GM12878 (cell line): ENCODE measurements at regions not wholly inside any gene's neighbourhood (a gene's known extent, or its start where the extent isn't known, plus 50 kb on each side); places are given as distances from the start of the nearest gene placed in this dataset.
A peak's percentile ranks its signal among the peaks of the same experiment; 100 is the strongest.

Experiments used
- ATAC-seq: fragments of 200-7000 bp; cut with Tn5 transposase; 3 replicates; pipeline ENCODE4 v1.9.1; 2020; ENCODE audit warnings: mild to moderate bottlenecking, moderate library complexity
- BruUV-seq: library from RNA; stranded (reverse); fragments of 400-500 nt; replicated peaks from 2 replicates; lab custom pipeline; 2021; lab: Mats Ljungman, UMichigan
- CTCF ChIA-PET: fragments of 300-600 bp; sonication (Branson Sonifier 250); formaldehyde crosslinking; extraction: SDS; loops from one replicate; lab custom pipeline; 2021; ENCODE audit warnings: inconsistent platforms; lab: Yijun Ruan, JAX
- POLR2A ChIA-PET: fragments of 350-600 bp; formaldehyde crosslinking; extraction: SDS; loops from one replicate; lab custom pipeline; 2021; ENCODE audit warnings: inconsistent platforms; lab: Charles Lee
- RAD21 ChIA-PET: fragments of 300-600 bp; sonication (Branson Sonifier 250); formaldehyde crosslinking; loops from one replicate; lab custom pipeline; 2023; ENCODE audit warnings: antibody characterized with exemption; ENCODE audit not compliant: unreplicated experiment; lab: Charles Lee
- SMC1A ChIA-PET: fragments of 300-600 bp; sonication (Branson Sonifier 250); formaldehyde crosslinking; loops from one replicate; lab custom pipeline; 2023; ENCODE audit not compliant: unreplicated experiment, uncharacterized antibody; lab: Charles Lee
- DNase-seq: peaks from one replicate; pipeline ENCODE4 v3.0.0-alpha.2; 2011; ENCODE audit warnings: low read depth, low spot score
- FAIRE-seq: peaks from 3 replicates; lab custom pipeline; 2011; peaks lifted over from hg19 to GRCh38; lab: Jason Lieb, UNC
- H2AFZ ChIP-seq: 2 replicates; pipeline ENCODE4 v1.6.0; 2011; ENCODE audit warnings: low read depth, low read length, control low read depth; ENCODE audit not compliant: control insufficient read depth
- H3K27ac ChIP-seq: 2 replicates; pipeline ENCODE4 v1.5.1; 2011; ENCODE audit warnings: control low read depth; ENCODE audit not compliant: control insufficient read depth, insufficient read depth
- H3K27me3 ChIP-seq, 2 experiments: replicated peaks in 1 of 2; 2 replicates each; pipeline versions ENCODE4 v1.6.0 to v1.6.1; 2011; ENCODE audit warnings: low read length in 1 of 2; ENCODE audit not compliant: control insufficient read depth in 2 of 2, insufficient read depth in 2 of 2
- H3K36me3 ChIP-seq, 2 experiments: 2 replicates each; pipeline ENCODE4 v1.5.1; 2011; ENCODE audit warnings: low read length in 1 of 2; ENCODE audit not compliant: control insufficient read depth in 2 of 2, insufficient read depth in 2 of 2
- H3K4me1 ChIP-seq: 2 replicates; pipeline ENCODE4 v1.6.1; 2011; ENCODE audit warnings: mild to moderate bottlenecking, low read length, moderate library complexity, mixed read lengths; ENCODE audit not compliant: control insufficient read depth, insufficient read depth
- H3K4me2 ChIP-seq: 2 replicates; pipeline ENCODE4 v1.6.0; 2011; ENCODE audit warnings: control low read depth; ENCODE audit not compliant: control insufficient read depth, insufficient read depth
- H3K4me3 ChIP-seq: fragments of 200-600 bp; sonication (generic); 2 replicates; pipeline ENCODE4 v1.5.1; 2016
- H3K79me2 ChIP-seq: 2 replicates; pipeline ENCODE4 v1.6.0; 2011; ENCODE audit warnings: low read length; ENCODE audit not compliant: control insufficient read depth, insufficient read depth
- H3K9ac ChIP-seq: 2 replicates; pipeline ENCODE4 v1.8.0; 2011; ENCODE audit warnings: low read length, control low read depth, mixed read lengths; ENCODE audit not compliant: control insufficient read depth, insufficient read depth
- H3K9me3 ChIP-seq: replicated peaks from 3 replicates; pipeline ENCODE4 v1.5.1; 2011; ENCODE audit warnings: mild to moderate bottlenecking, low read length; ENCODE audit not compliant: control insufficient read depth, insufficient read depth
- H4K20me1 ChIP-seq: 2 replicates; pipeline ENCODE4 v1.6.0; 2011; ENCODE audit not compliant: control insufficient read depth, insufficient read depth
- JUNB ChIP-seq: IDR thresholded peaks from 2 replicates; pipeline ENCODE4 v1.6.1; 2016; ENCODE audit warnings: antibody characterized with exemption, mild to moderate bottlenecking
- MEF2B ChIP-seq: fragments of 450-650 bp; IDR thresholded peaks from 2 replicates; pipeline ENCODE4 v1.6.1; 2018; ENCODE audit warnings: mild to moderate bottlenecking, moderate library complexity; ENCODE audit not compliant: partially characterized antibody, poor library complexity, severe bottlenecking
- RAD21 ChIP-seq: IDR thresholded peaks from 2 replicates; pipeline ENCODE4 v1.6.1; 2011; ENCODE audit warnings: mild to moderate bottlenecking, low read depth, low read length, moderate library complexity; ENCODE audit not compliant: insufficient read depth
- ZNF274 ChIP-seq: IDR thresholded peaks from one replicate; pipeline ENCODE4 v1.8.0; 2011; ENCODE audit not compliant: insufficient read length, insufficient read depth
- in situ Hi-C: fragments of 300-500 bp; cut with MboI; formaldehyde crosslinking; loops from 9 replicates; pipeline ENCODE4 v1.14.3; 2018; ENCODE audit warnings: mixed read lengths
- intact Hi-C: fragments of 100-400 bp; cut with micrococcal nuclease; formaldehyde crosslinking; loops from one replicate; pipeline ENCODE4 v1.14.2; 2022; ENCODE audit not compliant: unreplicated experiment
- TF ChIP-seq, protein P1 (sequence below), 3 experiments: IDR thresholded peaks in 2 of 3; conservative IDR thresholded peaks in 1 of 3; 2 replicates each; pipeline ENCODE4 v1.5.1; 2011; ENCODE audit warnings: low read depth in 3 of 3, low read length in 3 of 3, mild to moderate bottlenecking in 3 of 3, control low read depth in 2 of 3, moderate library complexity in 2 of 3, inconsistent platforms in 1 of 3, mixed read lengths in 1 of 3; ENCODE audit not compliant: control insufficient read depth in 2 of 3, insufficient read depth in 1 of 3; ENCODE audit errors: extremely low read depth in 1 of 3

DNA sequence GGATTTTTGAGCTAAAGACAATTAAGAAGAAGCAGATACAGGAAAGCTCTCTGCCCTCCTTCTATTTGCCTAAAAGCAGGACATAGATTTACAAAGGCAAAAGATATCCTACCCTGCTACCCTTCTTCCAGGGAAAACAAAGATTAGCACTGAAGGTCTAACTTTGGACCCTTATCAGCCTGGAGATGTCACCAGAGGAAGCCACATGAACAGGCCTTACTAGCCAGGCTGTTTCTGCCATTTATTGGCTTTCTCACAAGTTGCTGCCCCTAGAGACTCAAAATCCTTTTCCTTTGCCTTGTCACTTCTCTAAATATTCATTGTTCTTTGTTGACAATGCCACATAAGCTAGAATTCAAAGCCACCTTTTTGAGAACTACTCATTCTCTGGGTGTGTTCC is 147.3 kb downstream of the B3GNT2 start:
- ChIA-PET RAD21 (interaction anchor here (1.0 to 1.9 kb wide), 2 partner anchors 34 to 38 kb away, joined by 3 to 8 read pairs; no protein-coding TSS in a partner anchor), CTCF (interaction anchor here (1.2 to 1.9 kb wide), 5 partner anchors 10 to 343 kb away, joined by 3 to 7 read pairs (median 4); no protein-coding TSS in a partner anchor), POLR2A (no interaction called here), SMC1A (interaction anchor here (1.0 to 16.4 kb wide), 5 partner anchors 11 to 68 kb away, joined by 3 to 467 read pairs (median 3); no protein-coding TSS in a partner anchor)
- Histone ChIP-seq H3K27me3 (no peaks in the 10 kb centered on the region), H3K4me2 (no peak overlapping the region), H3K36me3 (no peaks in the 10 kb centered on the region), H3K4me1 (peaks cover 56% of the 10 kb centered on the region), H4K20me1 (no peaks in the 10 kb centered on the region), H3K4me3 (no peak overlapping the region), H3K9me3 (peaks cover 2% of the 10 kb centered on the region; the same call in 1 of the 3 replicates), H2AFZ (no peak overlapping the region; the same call in 1 of the 2 replicates), H3K79me2 (no peaks in the 10 kb centered on the region), H3K27ac (peak overlapping the region; percentile 71), H3K9ac (no peak overlapping the region)
- no TSS peak for BruUV-seq
- intact Hi-C loops (loop anchor here (5.0 to 10.0 kb wide), 3 partner anchors 141 to 348 kb away; no protein-coding TSS in a partner anchor), in situ Hi-C loops (no loop called here)
- DNase-seq (no peak), ATAC-seq (no peak), FAIRE-seq (no peak)
- TF ChIP-seq ZNF274 (no peak), MEF2B (peak; percentile 56), JUNB (no peak), RAD21 (peak; percentile 33; the same call in 1 of the 2 replicates)
- TF ChIP-seq, protein P1, sequence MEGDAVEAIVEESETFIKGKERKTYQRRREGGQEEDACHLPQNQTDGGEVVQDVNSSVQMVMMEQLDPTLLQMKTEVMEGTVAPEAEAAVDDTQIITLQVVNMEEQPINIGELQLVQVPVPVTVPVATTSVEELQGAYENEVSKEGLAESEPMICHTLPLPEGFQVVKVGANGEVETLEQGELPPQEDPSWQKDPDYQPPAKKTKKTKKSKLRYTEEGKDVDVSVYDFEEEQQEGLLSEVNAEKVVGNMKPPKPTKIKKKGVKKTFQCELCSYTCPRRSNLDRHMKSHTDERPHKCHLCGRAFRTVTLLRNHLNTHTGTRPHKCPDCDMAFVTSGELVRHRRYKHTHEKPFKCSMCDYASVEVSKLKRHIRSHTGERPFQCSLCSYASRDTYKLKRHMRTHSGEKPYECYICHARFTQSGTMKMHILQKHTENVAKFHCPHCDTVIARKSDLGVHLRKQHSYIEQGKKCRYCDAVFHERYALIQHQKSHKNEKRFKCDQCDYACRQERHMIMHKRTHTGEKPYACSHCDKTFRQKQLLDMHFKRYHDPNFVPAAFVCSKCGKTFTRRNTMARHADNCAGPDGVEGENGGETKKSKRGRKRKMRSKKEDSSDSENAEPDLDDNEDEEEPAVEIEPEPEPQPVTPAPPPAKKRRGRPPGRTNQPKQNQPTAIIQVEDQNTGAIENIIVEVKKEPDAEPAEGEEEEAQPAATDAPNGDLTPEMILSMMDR (IDR thresholded peaks at IDR 0.05 in 2 of 3, conservative IDR thresholded peaks at IDR 0.05 in 1 of 3; ENCODE audit: control insufficient read depth in 2 of 3, extremely low read depth in 1 of 3, insufficient read depth in 1 of 3, low read depth in 3 of 3, low read length in 3 of 3), result 0 out of 6 replicates have a peak, but pooled peaks of 1 of the 3 experiments have one; percentile 8
